Brain microvascular endothelial cell (primary cell): ENCODE measurements at regions not wholly inside any gene's neighbourhood (a gene's known extent, or its start where the extent isn't known, plus 50 kb on each side); places are given as distances from the start of the nearest gene placed in this dataset.

Experiments
- DNase-seq: peaks from one replicate; pipeline ENCODE4 v3.0.0-alpha.2; 2020
- H3K27ac ChIP-seq: fragments of 250-450 bp; sonication (Bioruptor Pico); 2 replicates; pipeline ENCODE4 v1.5.1; 2020; ENCODE audit warnings: mild to moderate bottlenecking, moderate library complexity
- H3K27me3 ChIP-seq: fragments of 250-450 bp; sonication (Bioruptor Pico); replicated peaks from 2 replicates; pipeline ENCODE4 v1.5.1; 2020; ENCODE audit warnings: mild to moderate bottlenecking
- H3K36me3 ChIP-seq: fragments of 250-450 bp; sonication (Bioruptor Pico); replicated peaks from 2 replicates; pipeline ENCODE4 v1.5.1; 2020; ENCODE audit warnings: mild to moderate bottlenecking
- H3K4me3 ChIP-seq: 2 replicates; pipeline ENCODE4 v1.5.1; 2011; ENCODE audit warnings: low read depth, mild to moderate bottlenecking, control low read depth, low read length, moderate library complexity
- in situ Hi-C: cut with HindIII; loops from 2 replicates; pipeline ENCODE4 v1.10.0; 2017; ENCODE audit warnings: low sequenced_read_pairs, low pct_ligation_motif_present
- TF ChIP-seq, protein P1 (sequence below): IDR thresholded peaks from 2 replicates; pipeline ENCODE4 v1.5.1; 2011; ENCODE audit warnings: low read depth, mild to moderate bottlenecking, moderate library complexity, low read length, control low read depth, inconsistent platforms; ENCODE audit errors: missing control alignments

DNA sequence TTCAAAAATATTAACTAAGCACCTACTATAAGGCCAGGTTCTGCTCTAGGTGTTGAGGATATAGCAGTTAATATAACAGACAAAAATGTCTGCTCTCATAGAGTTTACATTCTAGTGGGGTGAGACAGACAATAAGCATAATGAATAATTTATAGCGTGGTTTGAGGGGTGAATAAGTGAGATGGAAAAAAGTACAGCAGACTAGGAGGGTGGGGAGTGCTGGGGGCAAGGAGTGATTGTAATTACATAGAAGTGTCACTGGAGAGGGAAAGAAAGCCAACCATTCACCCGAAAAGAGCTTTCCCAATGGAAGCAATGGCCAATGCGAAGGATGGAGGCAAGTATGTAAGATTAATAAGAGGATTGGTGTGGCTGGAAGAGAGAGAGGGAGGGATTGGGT is 552.9 kb upstream of the KCNMB2 start:
- TF ChIP-seq, protein P1, sequence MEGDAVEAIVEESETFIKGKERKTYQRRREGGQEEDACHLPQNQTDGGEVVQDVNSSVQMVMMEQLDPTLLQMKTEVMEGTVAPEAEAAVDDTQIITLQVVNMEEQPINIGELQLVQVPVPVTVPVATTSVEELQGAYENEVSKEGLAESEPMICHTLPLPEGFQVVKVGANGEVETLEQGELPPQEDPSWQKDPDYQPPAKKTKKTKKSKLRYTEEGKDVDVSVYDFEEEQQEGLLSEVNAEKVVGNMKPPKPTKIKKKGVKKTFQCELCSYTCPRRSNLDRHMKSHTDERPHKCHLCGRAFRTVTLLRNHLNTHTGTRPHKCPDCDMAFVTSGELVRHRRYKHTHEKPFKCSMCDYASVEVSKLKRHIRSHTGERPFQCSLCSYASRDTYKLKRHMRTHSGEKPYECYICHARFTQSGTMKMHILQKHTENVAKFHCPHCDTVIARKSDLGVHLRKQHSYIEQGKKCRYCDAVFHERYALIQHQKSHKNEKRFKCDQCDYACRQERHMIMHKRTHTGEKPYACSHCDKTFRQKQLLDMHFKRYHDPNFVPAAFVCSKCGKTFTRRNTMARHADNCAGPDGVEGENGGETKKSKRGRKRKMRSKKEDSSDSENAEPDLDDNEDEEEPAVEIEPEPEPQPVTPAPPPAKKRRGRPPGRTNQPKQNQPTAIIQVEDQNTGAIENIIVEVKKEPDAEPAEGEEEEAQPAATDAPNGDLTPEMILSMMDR, result no peak
- no peaks in the 10 kb centered on the region for H3K36me3 ChIP-seq
- in situ Hi-C loops, result no loop called here
- H3K27ac ChIP-seq, result no peak overlapping the region
- H3K4me3 ChIP-seq, result no peak overlapping the region
- no peak for DNase-seq
- H3K27me3 ChIP-seq, result no peaks in the 10 kb centered on the region

DNA sequence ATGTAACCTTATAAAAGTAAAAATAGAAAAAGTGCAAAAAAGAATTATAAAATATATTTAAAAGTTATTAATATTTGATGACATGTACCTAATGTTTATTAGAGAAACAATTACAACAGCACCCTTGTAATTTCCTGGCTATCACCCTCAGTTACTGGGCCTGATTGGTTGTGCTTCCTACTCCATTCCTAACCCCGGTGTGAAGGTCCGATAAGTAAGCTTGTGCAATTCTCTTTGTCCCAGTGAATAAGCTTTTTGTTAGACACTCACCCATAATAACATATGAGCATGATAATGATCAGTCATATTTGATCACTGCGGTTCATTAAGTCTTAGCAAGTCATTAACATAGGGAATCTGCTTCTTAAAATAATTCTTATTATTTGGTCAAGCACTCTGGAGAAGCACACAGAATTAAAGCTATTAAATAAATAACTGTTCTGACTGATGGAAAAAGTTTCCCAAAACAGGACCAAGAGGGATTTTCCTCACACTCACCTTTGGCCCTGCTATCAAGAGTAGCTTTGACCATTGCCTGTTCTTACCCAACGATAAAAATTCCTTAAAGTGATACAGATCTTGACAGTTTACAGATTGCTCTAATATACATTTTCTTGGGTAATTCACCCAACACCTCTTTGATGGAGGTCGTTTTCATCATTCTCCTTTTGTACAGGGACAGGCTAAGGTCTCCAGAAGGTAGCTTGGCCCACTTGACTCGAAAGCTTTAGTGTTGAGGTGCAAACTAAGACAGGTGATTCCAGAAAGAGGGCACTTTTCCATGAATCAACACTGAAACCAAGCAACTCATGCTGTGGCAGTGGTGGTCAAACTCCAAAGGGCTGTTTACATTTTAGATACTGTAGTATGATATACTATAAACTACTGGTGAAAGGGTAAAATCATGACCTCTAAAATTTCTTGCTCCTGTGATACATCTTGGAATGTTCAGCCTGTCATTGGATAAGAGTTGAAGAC is 543.0 kb upstream of the KCNMB2 start:
- H3K27me3 ChIP-seq, result no peaks in the 10 kb centered on the region
- no peak overlapping the region for H3K27ac ChIP-seq
- no peak for DNase-seq
- in situ Hi-C loops, result no loop called here
- TF ChIP-seq, protein P1, result no peak
- H3K36me3 ChIP-seq, result no peaks in the 10 kb centered on the region
- H3K4me3 ChIP-seq, result no peak overlapping the region

DNA sequence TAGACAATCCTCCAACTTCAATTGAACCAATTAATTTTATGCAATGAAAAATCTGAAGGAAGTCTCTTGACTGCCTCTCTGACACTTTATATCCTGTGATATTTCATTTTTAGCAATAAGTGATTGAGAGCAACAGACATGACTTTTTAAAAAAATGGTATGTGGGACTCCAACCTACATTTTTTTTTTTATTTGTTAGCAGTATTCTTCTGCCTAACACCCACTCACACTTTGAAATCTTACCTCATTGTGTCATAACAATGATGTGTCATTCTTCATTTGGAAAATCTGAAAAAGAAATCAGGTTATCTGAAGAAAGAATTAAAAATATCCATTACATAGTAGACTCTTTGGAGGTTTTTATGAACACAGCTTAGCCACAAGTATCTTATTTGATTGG is 541.3 kb upstream of the KCNMB2 start:
- no peak for DNase-seq
- TF ChIP-seq, protein P1, result no peak
- H3K27ac ChIP-seq, result no peak overlapping the region

DNA sequence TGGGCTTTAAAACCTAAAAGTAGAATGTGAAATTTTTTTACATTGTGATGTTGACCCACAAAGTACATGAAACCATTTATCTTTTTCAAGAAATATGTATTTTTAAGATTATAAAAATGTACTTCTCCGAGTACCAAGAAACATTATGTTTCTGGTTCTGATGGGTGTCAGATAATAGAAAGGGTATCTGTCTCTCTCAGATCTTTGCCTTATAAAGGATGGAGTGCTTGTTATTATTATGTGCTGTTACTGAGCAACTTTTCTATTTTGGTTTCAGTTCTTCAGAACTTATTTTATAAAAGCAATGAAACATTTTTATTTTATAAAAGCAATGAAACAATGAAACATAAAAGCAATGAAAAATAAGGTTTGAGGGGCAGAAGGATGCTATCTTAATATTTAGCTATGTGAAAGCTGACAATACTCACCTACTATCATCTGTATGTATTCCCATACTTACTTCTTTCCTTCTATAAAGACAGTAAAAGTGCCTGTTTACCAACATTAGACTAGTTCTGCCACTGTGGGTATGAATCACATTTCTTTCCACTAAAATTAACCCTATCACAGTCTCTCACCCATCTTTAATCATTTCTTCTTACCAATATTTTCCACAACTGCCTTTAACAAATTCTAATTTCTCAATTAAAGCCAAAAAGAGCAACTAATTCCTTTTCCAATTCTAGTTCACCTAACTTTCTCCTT is 540.7 kb upstream of the KCNMB2 start:
- Histone ChIP-seq H3K36me3 (no peaks in the 10 kb centered on the region), H3K27ac (no peak overlapping the region), H3K27me3 (no peaks in the 10 kb centered on the region), H3K4me3 (no peak overlapping the region)
- TF ChIP-seq, protein P1, result no peak
- DNase-seq, result no peak
- in situ Hi-C loops, result no loop called here

More for the DNA sequence above, 541.3 kb upstream of the KCNMB2 start:
- Histone ChIP-seq H3K36me3 (no peaks in the 10 kb centered on the region), H3K4me3 (no peak overlapping the region), H3K27me3 (no peaks in the 10 kb centered on the region)
- in situ Hi-C loops, result no loop called here

DNA sequence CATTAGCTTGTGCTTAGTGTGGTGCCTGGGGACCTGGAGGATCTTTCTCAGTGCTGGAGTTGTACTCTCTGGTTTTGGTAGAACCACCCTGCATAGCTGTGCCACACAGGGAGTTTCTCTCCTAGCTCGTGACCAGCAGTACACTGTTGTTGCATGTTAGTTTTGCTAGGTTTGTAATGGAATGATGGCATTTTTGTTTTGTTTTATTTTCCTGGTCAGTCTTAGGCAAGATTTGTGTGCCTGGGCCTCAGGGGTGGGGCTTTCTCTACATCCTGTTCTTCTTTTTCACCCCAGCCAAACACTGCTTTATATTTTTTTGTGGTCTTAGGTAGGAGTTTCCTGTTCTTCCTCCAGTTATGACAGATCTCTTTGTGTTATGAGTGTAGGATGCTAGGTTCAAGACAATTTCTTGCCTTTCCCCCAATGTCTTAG is 534.5 kb upstream of the KCNMB2 start:
- Histone ChIP-seq H3K27me3 (no peaks in the 10 kb centered on the region), H3K4me3 (no peak overlapping the region), H3K27ac (no peak overlapping the region), H3K36me3 (no peaks in the 10 kb centered on the region)
- TF ChIP-seq, protein P1, result no peak
- in situ Hi-C loops, result no loop called here
- DNase-seq, result no peak
